HG02938 (cell line): ENCODE measurements at regions not wholly inside any gene's neighbourhood (a gene's known extent, or its start where the extent isn't known, plus 50 kb on each side); places are given as distances from the start of the nearest gene placed in this dataset.

Experiments
- ATAC-seq: cut with Tn5 transposase; IDR thresholded peaks from one replicate; pipeline ENCODE4 v1.9.1; 2021; ENCODE audit warnings: mild to moderate bottlenecking, moderate library complexity; ENCODE audit not compliant: unreplicated experiment

GRCh38 chr11:26023057-26023456, 308.9 kb upstream of the ANO3 start:
- ATAC-seq, result no peak

GRCh38 chr11:26025676-26026075, 306.3 kb upstream of the ANO3 start:
- no peak for ATAC-seq

- no peak for ATAC-seq
These were observed 305.9 kb upstream of the ANO3 start for GRCh38 chr11:26026078-26026477.

GRCh38 chr11:26027887-26028286, 304.0 kb upstream of the ANO3 start:
- ATAC-seq, result peak; percentile 42

- ATAC-seq, result peak; percentile 51
These were observed 303.5 kb upstream of the ANO3 start for GRCh38 chr11:26028393-26028911.

- no peak for ATAC-seq
These were observed 301.5 kb upstream of the ANO3 start for GRCh38 chr11:26030399-26030798.

GRCh38 chr11:26032241-26032640, 299.7 kb upstream of the ANO3 start:
- no peak for ATAC-seq

GRCh38 chr11:26035696-26036095, 296.2 kb upstream of the ANO3 start:
- ATAC-seq, result no peak

- peak; percentile 55 for ATAC-seq
These were observed 294.2 kb upstream of the ANO3 start for GRCh38 chr11:26037716-26038115.

GRCh38 chr11:26040339-26040738, 291.6 kb upstream of the ANO3 start:
- ATAC-seq, result no peak

- ATAC-seq, result no peak
These were observed 289.8 kb upstream of the ANO3 start for GRCh38 chr11:26042113-26042512.

GRCh38 chr11:26043665-26044064, 288.3 kb upstream of the ANO3 start:
- peak; percentile 88 for ATAC-seq

- ATAC-seq, result no peak
These were observed 287.5 kb upstream of the ANO3 start for GRCh38 chr11:26044389-26044788.

GRCh38 chr11:26045082-26045481, 286.8 kb upstream of the ANO3 start:
- no peak for ATAC-seq

GRCh38 chr11:26048271-26048670, 283.7 kb upstream of the ANO3 start:
- ATAC-seq, result no peak

- no peak for ATAC-seq
These were observed 278.0 kb upstream of the ANO3 start for GRCh38 chr11:26053966-26054365.

GRCh38 chr11:26062660-26063059, 269.3 kb upstream of the ANO3 start:
- ATAC-seq, result no peak

- no peak for ATAC-seq
These were observed 268.0 kb upstream of the ANO3 start for GRCh38 chr11:26063915-26064314.

- no peak for ATAC-seq
These were observed 266.0 kb upstream of the ANO3 start for GRCh38 chr11:26065944-26066343.

- no peak for ATAC-seq
These were observed 261.1 kb upstream of the ANO3 start for GRCh38 chr11:26070714-26071380.

GRCh38 chr11:26072614-26073153, 259.2 kb upstream of the ANO3 start:
- no peak for ATAC-seq

- no peak for ATAC-seq
These were observed 258.3 kb upstream of the ANO3 start for GRCh38 chr11:26073646-26074045.
